HG03460 (cell line): ENCODE measurements at regions not wholly inside any gene's neighbourhood (a gene's known extent, or its start where the extent isn't known, plus 50 kb on each side); places are given as distances from the start of the nearest gene placed in this dataset.

Source experiments
- ATAC-seq: cut with Tn5 transposase; IDR thresholded peaks from one replicate; pipeline ENCODE4 v1.9.1; 2021; ENCODE audit not compliant: unreplicated experiment

DNA sequence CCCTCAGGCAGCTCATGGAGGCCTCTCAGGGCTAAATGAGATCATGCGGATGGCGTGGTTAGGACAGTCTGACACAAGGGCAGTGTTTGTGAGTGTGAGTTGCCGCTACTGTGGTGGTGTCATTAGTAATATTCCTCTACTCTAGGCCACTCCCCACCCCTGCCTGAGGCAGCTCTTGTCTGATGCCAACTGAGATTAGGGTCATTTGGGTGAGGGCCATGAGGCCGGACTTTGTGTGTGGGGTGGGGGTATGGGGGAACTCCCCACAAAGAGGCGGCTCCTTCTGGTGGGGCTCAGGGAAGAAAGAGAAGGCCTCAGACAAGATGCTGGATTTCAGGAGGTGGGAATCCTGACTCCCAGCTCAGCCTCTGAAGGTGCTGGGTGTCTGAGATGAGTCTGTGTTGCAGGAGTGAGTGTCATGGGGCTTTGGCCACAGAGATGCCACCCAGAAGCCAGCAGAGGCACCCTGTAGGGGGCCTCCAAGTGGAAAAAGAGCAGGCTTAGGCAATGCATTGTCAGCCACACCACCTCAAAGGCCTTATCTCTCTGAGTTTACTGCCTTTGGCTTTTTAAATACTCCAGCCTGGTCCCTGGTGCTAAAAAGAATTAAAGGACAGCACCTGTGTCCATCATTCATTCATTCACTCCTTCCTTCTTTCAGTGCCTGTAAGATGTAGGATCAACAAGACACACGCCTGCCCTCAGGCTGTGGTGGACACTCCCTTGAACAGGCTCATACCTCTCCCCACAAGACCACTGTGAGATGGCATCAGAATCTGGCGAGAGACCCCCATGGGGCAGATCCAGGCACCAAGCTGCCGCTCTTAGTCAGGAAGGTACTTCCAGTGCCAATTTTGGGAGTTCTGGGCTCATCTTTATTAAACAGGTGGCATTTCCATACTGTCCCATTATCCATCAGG lies 175.2 kb downstream of the MRPL14 start:
- no peak for ATAC-seq

DNA sequence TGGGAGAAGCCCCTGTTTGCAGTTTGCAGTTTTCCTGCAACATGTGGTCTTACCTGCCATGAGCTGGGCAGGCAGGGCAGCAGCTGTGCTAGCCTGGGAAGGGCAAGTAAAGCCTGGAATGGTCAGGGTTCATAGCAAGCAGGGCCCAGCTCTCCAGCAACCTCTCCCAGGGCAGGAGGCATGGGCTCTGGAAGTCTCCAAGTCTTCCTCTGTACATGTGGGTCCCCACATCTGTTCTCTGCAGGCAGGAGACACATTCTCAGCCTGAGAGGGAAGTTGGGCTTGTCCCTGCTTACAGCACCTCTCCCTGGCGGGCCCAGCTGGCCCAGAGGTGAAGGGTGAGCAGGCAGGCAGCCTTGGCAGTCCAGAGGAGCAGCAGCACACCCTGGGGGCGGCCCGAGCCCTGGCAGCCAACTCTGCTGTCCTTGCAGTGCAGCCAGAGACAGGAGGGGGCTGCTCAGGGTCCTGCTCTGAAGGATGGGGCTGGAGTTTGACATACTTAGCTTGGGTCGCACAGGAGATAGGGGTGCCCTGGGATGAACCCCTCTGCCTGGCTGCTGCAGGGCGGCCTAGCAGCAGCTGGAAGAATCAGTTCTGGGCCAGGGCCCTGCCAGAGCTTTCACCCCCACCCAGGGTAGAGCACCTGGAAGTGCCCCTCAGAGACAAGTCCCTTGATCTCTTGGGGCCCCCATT lies 176.0 kb downstream of the MRPL14 start:
- no peak for ATAC-seq

DNA sequence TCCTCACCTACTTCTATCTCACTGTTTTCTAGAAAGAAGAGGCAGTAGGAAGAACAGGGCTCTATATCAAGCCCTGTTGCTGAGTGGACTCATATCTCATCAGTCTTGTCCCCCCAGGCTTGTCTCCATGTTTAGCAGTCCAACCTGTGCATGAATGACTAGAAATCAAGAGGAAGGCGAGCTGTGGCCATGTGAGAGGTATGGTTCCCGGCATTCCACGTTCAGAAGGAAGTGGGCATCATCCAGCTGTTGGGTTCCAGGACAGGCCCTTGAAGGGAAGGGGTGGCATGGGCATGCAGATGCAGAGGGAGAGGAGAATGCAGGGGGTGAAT lies 176.6 kb downstream of the MRPL14 start:
- no peak for ATAC-seq

DNA sequence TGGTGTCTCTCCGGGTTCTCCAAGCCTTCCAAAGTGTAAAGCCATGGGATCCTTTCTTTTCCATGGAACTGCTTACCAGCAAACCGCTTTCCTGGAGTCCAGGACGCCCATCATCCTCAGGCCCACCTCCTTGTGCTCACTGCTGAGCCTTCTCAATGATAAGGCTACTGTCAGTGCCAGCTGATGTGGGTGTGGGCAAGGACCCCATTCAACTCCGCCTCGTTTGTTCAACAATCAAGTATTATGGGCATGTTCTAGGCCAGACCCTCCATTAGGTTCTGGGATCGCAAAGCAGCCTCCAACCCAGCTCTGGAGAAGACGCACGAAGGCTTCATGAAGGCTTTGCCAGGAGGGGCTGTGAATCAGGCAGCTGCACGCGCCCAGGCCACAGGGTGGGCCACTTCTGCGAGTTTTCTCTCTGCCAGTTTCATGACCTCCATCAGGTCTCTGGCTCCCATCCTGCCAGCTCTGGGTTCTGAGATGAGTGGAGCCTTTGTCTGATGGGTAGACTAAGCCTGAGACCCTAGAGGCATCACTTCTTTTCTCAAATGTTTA lies 177.1 kb downstream of the MRPL14 start:
- ATAC-seq, result no peak

DNA sequence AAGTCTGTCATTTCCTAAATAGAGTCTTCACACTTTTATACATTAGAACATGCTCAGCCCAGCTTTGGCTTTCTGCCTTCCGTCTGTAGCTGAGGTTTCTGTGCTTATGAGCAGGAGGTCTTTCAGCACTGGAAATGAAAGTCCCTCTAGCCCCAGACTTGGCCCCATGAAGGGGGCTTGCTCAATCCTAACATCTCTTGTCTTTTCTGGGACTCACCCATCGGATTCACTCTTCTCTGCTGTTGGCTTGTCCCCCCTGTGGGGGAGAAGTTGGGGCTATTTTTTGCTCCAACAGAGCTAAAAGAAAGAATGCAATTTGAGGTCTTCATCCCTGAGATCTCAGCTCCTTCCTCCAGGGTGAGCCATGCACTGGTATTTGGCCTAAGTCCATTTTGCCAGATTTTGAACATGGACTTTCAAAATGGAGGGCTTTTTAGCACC lies 177.7 kb downstream of the MRPL14 start:
- ATAC-seq, result no peak

DNA sequence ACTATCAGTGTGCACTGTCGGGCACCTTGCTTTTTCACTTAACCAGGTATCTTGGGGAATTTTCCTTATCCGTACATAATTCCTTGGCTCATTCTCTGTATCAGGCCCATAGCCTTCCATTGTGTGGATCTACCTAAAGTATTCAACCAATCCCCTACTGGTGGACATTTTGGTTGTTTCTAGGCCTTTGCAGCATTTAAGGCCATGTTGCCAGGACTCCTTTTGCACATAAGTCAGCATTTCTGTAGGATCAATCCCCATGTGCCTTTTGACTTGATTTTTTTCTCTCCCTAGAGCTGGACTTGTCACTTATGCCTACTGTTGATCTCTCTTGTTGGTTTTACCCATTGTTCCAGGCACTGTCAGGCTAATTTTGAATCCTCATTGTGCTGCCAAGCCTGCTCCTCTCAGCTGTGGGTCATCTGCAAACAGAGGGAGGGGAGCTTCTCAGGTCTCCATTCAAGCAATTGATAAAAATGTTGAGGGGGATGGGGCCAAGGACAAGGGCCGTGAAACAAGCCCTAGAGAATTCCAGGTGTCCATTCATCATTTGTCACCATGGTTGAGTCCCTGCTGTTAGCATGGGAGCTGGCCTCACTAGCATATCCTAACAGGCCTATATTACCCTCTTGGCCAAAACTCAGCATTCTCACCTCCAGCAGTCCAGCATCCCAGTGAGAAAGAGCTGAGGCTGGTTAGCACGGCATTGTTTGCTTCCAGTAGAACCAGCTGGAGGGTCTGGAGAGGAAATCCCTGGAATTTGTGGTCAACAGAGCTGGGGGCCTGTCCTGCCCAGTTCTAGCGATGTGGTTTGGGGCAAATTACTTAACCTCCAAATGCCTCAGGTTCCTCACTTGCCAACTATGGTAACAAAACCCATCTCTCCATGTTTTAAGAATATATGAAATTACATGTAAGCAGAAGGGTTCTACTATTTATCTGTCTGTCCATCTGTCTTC lies 178.4 kb downstream of the MRPL14 start:
- no peak for ATAC-seq

DNA sequence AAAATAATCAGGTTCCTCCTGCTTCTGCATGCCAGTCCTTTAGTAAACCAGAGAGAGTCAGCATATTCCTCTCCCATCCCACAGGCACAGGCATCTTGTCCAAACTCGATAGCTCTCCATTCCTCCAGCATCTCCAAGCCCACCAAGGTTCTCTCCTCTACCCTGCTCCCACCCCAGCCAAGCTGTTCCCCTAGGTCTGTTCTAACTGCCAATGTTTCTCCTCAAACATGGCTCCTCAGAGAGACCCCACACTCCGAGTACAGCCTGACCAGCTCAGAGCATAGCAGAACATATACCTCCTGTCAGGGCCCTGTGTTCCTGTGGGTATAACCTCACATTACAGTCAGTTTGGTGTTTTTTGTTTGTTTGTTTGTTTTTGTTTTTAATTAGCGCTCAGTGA lies 177.8 kb downstream of the VEGFA start:
- ATAC-seq, result no peak

DNA sequence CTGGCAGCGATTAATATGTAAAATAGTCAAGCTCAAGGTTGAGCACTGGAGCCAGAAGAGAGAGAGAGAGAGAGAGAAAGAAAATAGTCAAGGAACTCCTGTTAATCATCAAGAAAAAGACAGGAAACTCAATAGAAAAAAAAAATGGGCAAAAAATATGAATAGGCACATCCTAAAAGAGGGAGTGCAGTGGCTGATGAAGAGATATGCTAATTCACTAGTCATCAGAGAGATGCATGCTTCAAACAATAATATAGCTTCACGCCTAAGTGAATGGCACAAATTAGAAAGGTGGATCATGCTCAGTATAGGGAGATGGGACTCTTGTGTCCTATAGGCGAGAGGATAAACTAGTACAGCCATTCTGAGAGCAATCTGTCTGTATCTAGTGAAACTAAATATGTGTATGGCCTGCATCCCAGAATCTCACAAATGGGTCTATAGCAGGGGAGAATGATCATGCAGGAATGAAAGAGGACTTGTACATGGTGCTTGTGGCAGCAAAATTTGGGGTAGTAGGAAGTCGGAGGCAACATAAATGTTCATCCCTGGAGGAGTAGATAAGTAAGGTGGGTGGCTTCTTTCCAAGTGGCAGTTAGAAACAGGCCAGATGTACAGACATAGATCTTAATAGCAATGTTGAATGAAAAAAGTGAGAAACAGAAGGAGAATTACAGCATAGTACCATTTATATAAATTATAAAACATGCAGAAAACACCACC lies 176.8 kb downstream of the VEGFA start:
- ATAC-seq, result no peak

DNA sequence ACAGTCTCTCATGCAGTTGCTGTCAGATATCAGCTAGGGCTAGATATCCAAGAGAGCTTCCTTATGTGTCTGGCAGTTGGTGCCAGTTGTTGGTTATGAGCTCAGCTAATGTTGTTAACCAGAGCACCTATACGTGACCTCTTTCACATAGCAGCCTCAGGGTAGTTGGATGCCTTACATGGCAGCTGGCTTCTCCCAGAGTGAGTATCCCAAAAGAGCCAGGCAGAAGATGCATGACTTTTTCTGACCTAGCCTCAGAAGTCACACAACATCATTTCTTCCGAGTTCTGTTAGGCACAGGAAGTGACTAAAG lies 175.7 kb downstream of the VEGFA start:
- no peak for ATAC-seq

DNA sequence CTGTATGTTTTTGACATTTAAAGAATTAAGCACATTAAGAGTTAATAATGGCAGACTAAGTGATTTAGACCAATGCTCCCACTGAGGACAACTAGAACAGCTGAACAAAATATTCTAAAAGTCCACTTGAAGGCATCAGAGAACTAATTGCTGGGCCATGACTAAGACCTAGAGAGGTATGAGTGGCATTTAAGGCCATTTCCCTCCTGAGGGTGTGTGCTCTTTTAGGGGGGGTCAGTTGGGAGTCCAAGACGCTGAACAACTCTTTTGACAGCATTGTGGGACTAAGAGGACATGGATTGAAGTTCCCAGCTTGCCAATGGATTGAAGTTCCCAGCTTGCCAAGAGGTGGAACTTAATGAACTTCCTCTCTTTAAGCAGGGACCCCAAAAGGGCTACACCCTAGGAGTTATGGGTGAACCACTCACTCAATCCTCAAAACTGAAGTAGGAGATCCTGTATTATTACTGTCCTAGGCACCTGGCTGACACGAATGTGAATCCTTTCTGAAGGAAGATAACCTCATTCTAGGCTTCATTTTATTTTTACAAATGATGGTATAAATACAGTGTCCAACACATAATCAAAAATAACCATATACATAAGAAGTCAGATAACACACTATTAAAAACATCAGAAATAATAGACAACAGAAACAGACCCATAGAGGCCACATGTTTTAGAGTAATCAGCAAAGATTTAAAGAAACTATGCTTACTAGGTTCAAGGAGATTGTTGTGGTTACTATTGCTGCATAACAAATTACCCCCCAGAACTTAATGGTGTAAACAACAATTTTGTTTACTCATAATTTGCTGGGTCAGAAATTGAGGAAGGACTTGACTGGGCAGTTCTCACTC lies 175.1 kb downstream of the VEGFA start:
- no peak for ATAC-seq

DNA sequence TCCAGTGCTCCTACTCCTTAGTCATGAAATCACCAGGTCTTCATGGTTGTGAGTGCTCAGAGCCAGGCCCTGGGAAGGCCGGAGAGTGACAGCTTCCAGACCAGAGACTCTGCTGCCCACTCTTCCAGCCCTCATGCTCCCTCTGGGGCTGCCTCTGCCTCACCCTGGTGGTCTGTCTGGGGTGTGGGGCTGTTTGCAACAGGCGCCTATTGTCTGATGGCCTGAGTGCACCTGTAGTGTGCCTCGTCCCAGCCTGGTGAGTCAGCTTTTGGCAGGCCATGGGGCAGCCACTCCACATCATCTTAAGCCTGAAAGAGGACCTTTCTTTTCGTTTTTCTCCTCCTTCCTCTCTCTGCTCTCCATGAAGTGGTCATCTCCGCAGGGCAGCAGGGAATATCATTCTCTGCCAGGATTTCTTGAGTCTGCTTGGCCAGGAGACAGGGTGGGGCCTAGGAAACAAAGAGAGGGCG lies 173.8 kb downstream of the VEGFA start:
- ATAC-seq, result no peak

DNA sequence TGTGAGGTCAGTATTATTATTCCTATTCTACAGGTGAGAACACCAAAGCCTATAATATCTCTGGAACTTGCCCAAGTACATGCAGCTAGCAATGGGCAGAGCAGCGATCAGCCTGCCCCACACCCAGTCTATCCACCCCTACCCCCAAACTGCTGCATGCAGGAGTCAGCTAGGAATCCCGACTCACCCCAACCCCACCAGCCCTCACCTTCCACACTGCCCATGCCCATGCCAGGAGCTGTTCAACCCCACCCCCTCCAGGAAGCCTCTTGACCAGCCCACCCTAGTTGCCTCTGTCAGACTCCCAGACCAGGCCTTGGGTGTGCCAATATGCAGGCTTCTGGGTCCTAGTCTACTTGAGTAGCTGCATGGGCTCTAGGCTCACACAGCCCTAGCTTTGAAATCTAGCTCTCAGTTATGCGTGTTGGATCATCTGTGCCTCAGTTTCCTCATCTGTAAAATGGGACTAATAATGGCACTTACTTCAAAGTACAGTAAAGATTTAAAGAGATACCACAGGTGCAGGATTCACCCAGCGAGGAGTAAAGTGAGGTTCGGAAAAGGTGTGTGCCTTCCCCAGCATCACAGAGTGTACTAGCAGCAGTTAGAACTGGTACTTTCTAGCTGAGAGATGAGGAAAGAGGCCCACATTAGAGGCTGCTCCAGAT lies 173.2 kb downstream of the VEGFA start:
- no peak for ATAC-seq

DNA sequence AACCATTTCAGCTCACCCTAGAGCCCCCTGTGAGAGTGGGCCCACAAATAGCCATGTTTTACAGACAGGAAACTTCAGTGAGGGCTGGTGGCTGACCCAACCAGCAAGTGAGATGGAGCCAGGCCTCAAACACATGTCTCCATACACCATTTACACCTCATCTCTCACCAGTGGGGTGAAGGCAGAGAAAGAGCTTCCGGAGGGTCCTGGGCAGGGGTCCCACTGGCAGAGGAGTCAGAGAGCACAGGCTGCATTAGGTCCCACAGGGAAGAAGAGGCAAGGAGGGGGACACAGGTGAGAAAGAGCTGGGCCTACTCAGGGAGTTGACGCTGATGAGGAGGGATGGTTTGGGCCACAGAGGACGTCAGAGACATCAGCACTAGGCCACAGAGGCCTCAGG lies 172.6 kb downstream of the VEGFA start:
- no peak for ATAC-seq

DNA sequence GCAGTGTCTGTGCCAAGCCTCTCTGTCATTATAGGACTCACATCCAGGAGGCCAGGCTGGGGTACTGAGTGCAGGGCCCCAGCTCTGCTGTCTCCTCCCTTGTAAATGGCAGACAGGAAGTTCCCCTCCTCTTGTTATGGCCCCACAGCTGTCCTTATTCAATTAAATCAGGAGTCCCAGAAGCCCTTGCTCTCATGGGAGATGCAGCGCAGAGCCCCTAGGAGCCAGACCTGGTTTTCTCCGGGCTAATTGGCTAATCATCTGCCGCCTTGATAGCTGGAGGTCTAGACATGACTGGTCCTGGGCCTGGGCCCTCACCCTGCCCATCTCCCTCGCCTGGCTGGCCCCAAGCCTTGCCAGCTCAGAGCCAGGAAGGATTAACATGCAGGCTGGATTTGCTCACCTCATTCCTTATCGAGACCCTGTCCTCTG lies 172.0 kb downstream of the VEGFA start:
- ATAC-seq, result no peak

DNA sequence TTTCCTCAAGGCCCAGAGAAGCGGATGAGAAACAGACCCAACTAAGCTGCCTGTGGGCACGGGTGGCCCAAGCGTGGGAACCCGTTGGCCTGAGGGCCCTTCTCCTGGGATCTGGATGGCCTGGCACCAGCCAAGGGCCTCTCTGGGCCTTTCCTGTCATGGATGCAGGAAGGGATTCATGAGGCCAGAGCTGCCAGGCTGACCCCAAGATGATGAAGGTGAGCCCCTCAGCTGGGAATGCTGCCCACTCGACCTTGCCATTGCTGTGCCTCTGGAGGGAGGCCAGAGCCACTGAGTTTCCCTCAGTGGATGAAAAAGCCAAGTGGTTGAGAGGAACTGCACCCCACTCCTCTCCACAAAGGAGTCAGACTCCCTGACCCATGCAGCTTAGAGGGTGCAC lies 171.2 kb downstream of the VEGFA start:
- ATAC-seq, result no peak

DNA sequence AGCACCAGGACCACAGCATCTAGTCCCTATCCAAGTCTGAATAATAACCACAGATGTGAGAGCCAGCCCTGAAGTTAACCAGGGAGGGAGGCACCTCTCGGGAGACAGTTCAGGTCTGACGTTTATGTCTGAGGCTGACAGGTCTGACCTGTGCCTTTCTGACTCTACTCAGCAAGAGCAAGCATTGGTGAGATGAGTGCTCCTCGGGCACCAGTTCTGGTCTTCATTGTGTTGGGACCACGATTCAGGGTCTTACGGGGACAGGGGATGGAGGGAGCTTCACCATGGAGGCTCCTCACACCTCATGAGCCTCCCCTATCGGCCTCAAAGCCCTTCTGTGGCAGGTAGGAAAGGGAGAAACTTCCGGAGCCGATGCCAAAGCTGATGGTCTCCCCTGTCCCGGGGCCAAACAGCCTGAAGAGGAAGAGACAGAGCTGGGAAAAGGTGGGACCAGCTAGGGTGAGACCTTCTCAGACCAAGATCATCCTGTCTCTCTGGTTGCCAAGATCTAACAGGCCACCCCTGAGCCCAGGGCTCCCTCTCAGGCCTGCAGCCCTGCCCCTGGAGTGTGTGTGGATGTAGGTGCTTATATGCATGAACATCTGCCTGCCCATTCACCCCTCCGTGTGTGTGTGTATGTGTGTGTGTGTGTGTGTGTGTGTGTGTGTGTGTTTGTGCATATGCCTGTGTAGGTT lies 170.5 kb downstream of the VEGFA start:
- no peak for ATAC-seq

DNA sequence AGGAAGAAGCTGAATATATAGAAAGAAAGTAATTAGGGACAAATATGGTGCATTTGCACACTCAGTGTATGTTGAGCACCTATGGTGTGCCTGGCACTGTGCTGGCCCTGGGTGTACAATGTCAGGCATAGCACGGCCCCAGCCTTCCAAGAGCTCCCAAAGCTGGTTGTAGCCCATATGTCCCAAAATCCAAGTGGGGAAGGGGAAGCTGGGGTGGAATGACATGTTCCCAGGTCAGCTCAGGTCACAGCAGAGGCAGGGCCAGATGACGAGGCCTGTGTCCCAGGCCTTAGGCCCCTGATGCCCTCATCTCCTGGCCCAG lies 170.0 kb downstream of the VEGFA start:
- no peak for ATAC-seq

DNA sequence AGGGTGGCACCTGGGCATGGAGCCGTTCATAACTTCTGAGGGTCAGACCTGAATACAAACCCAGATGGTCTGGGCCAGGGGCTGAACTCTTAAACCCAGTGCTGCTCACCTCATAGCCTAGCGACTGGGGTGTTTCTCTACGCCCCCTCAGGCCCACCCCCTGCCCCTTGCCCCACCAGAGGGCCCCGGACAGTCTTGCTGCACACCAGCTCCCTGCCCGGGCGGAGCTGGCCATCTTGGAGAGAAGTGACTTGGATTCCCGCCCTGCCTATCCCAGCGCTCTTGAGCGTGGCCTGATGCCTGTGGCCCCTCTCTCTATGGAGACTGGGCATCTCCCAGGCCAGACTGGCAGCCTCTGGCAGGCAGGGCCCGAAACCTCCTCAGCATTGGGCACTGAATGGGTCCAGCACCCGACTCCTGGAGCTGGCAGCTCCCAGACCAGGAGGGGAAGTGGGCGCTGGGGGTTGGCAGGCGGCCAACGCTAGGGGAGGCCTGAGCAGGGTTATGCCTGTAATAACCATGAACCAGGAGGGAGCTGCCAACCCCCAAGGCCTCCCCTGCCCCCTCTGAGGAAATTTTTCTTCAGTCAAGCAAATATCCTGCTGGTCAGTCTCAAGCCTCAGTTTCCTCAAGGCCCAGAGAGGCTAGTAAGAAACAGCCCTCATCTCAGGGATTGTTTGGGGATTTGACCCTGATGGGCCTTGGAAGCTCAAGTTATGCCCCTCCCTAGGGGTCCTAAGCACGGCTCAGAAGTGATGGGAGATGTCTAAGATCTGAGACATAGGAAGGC lies 169.5 kb downstream of the VEGFA start:
- ATAC-seq, result no peak
